Ammon's horn (tissue), 1 donor: ENCODE measurements at regions not wholly inside any gene's neighbourhood (a gene's known extent, or its start where the extent isn't known, plus 50 kb on each side); places are given as distances from the start of the nearest gene placed in this dataset.

Experiments
- DNase-seq: peaks from one replicate; pipeline ENCODE4 v3.0.0-alpha.2; 2016; ENCODE audit warnings: low spot score

- DNase-seq: peak; percentile 18
These were observed 323.9 kb downstream of the GALR1 start for GRCh38 chr18:77573571-77573970.

DNA sequence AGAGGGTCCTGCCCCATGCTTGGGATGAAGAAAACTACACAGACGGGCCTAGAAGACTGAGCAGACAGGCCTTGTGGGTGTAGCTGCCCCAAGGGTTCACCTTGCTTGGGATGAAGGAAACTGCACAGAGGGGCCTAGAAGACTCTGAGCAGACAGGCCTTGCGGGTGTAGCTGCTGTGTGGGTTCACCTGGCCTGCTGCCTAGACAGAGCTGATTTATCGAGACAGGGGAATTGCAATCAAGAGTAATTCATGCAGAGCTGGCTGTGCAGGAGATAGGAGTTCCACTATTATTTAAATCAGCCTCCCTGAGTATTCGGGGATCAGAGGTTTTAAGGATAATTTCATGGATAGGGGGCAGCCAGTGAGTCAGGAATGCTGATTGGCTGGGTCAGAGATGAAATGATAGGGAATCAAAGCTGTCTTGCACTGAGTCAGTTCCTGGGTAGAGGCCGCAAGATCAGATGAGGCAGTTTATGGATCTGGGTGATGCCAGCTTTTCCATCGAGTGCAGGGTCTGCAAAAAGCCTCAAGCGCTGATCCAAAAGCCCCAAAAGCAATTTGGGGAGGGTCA, 341.4 kb downstream of the GALR1 start:
- peak; percentile 27 for DNase-seq

DNA sequence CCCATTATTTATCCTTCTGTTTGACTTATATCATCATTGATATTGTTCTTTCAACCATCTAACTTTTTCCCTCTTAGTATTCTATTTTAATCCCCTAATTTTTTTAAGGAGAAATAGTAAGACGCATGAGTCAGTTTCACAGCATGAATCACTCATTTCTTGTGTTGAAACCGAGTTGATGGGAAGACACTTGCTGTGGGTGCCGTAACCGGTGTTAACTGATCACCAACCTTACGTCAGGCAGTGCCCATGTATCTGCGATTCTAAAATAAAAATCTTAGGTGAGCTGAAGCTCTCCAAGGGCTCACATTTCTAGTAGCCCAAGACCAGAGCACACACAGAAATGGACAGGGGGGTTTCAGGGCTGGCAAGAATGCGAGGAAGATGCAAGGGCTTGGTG, 348.1 kb downstream of the GALR1 start:
- DNase-seq: no peak

DNA sequence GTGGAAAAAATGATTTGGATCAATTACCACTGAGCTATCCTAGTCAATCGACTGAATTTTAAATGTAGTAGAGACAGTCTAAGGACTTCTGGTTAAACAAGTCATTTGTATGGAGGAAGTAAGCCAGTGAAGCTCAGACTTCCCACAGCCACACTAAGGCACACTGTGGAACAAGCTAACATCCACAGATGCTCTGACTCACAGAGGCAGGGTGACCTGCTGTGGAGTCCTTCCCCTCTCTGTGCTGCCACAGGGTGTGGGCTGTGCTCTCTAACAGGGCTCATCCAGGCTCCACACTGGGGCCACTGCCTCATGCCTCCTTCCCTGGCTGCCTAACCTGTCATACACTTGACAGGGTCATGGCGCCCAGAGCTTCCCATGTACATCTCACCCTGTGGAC, 351.0 kb downstream of the GALR1 start:
- DNase-seq: no peak

GRCh38 chr18:77601567-77601966, 351.9 kb downstream of the GALR1 start:
- DNase-seq: no peak

- no peak for DNase-seq
These were observed 357.4 kb downstream of the GALR1 start for GRCh38 chr18:77607087-77607486.

GRCh38 chr18:77608807-77609206, 359.2 kb downstream of the GALR1 start:
- DNase-seq: no peak

DNA sequence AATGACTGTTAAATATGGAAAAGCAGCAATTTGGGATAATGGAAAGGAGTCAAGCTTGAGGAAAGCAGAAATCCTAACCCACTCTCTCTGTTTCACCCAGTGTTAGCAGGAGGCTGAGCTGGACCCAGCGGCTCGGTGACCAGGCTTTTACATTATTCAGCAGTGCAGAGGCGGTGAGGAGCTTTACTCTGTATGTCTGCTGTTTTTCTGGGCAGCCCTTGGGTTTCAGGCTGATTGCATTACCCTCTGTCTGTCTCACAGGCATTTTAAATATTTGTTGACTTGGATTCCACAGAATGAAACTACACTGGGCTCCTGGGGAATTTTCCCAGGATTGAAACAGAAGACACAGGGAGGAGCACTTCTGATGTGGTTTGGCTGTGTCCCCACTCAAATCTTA, 368.0 kb downstream of the GALR1 start:
- DNase-seq: no peak

GRCh38 chr18:77619525-77619924, 369.9 kb downstream of the GALR1 start:
- no peak for DNase-seq

- DNase-seq: no peak
These were observed 372.5 kb downstream of the GALR1 start for GRCh38 chr18:77622009-77622692.

GRCh38 chr18:77632758-77633157, 383.1 kb downstream of the GALR1 start:
- DNase-seq: peak; percentile 30

DNA sequence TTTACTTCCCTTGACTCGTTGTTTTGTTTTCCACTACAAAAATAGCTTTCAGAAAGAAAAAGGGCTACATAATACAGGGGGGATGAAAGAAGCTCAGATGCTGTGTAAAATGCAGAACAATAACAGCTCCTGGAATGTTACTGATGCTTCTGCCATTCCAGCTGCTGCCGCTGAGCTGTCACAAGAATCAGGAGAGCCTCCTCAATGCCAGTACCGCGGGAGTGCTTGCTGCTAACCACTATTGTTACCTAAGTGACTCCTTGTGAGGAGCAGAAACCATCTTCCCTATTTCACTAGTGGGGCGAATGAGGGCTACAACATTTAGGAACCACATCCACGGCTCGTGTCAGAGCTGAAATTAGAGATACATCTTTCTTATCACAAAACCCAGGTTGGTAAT, 384.8 kb downstream of the GALR1 start:
- DNase-seq: no peak

DNA sequence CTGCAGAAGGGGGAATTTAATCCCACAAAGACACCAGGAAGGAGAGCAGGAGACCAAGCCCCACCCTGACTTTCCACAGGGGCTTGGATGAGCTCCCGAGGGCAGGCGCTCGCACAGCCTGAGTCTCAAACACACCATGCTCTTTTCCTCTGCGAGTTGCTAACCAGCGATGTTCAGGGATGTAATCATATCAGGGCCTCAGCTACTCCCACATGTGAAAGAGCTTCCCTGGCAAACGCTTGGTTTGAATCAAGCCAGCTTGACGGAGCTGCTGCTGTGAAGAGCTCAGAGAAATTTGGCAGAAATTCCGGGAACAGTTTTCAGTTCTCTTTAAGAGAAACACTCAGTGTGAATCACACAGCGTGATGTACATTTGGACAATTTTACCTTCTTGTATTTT, 385.8 kb downstream of the GALR1 start:
- DNase-seq: peak; percentile 74

DNA sequence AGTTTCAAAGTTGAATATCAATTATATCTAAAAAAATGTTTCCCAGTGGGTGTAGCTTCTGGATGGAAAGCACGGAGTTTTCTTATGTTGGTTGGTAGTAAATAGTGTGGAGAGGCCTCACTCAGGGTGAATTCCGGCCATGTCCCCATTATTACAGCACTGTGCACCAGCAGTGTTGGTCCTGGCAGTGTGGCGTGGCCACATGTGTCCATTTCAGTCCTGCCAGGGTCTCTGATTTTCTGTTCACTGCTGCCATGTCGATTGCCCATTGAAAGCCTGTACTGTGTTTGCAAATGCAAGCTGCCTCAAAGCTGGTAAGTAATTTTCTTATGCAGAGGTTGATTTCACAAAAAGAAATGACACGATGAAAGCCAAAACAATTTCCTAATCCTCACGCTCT, 386.2 kb downstream of the GALR1 start:
- no peak for DNase-seq

GRCh38 chr18:77645170-77645872, 395.7 kb downstream of the GALR1 start:
- DNase-seq: no peak

DNA sequence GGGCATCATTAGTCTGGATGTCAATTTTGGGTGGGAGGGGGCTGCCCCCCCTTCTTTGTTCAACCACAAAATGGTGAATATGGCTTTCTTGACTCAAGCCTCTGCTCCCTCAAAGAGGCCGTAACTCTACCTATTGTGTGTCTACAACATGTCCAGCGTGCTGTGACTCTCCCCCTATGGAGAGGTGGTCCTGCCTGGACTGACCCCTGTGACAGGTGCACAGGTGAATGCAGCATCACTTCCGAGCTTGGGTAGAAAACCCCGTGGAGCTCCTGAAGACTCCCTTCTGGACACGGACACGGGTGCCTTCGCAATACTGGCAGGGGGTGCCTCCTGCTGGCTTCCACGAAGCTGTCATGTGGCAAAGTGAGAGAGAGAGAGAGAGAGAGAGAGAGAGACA, 397.8 kb downstream of the GALR1 start:
- no peak for DNase-seq

GRCh38 chr18:77648411-77648810, 398.8 kb downstream of the GALR1 start:
- DNase-seq: no peak

GRCh38 chr18:77650799-77651385, 401.2 kb downstream of the GALR1 start:
- peak; percentile 81 for DNase-seq

DNA sequence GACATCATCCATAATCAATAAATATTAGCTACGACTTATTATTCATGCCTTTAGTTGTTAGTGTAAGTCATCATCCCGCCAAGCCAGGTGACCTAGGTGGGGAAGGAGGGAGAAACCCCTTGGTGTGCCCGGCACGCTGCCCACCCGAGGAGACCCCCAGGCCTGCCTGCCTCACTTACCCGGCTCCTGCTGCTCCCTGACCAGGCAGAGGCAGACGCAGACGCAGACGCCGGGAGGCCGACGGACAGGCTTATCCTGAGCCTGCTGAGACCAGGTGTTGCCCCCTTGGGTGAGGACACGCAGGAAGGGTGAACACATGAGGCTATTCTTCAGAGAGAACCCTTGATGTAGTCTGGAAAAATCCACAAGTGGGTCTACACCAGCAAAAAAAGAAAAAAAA, 401.8 kb downstream of the GALR1 start:
- DNase-seq: no peak

- no peak for DNase-seq
These were observed 404.1 kb downstream of the GALR1 start for GRCh38 chr18:77653792-77654191.

DNA sequence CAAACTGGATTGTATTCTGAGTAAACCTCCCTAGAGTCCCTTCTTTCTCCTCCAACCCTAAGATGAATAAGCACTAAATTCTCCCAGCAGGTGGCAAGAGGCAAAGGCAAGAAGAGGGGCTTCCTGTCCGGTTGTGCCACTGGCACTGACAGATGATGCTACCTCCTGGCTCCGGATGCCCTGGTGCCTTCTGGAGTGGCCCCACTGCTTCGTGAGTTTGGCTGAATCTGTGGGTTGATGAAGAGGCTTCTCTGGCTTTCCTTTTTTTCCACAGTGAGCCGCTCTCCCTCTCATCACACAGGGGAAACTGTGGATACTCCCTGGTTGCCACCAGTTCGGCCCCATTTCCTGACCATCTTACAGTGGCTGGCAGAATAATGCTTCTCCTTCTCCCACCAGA, 404.7 kb downstream of the GALR1 start:
- no peak for DNase-seq

DNA sequence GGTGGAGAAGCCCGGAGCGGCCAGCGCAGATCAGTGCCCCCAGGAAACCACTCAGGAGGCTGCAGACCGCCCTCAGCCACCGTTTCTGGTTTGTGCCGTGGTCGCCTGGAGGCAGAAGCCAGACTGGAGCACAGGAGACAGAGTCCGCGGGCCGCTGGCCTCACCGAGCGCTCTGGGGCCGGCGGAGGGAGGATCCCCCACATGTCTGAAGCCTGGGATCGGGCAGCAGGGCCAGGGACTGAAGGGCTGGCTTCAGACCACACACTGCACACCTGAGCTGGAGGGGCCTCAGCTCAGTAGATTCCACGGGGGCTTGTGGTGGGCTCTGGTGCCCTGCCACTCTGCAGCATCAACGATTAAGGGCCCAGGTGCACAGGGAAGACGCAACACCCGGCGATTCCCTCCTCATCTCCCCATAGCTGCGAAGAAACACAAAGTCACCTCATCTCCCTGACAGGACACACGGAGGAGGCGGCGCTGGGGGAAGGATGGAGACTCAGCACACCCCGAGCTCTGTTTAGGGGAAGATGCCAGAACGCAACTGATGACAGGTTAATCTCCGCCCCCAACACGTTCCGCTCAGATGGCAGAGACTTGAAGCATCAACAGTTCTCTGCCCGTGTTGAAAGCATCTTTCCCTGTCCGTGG, 408.1 kb downstream of the GALR1 start:
- no peak for DNase-seq

GRCh38 chr18:77658299-77658662, 408.6 kb downstream of the GALR1 start:
- no peak for DNase-seq
